ENCODE measurements at regions not wholly inside any gene's neighbourhood (a gene's known extent, or its start where the extent isn't known, plus 50 kb on each side); places are given as distances from the start of the nearest gene placed in this dataset.

DNA sequence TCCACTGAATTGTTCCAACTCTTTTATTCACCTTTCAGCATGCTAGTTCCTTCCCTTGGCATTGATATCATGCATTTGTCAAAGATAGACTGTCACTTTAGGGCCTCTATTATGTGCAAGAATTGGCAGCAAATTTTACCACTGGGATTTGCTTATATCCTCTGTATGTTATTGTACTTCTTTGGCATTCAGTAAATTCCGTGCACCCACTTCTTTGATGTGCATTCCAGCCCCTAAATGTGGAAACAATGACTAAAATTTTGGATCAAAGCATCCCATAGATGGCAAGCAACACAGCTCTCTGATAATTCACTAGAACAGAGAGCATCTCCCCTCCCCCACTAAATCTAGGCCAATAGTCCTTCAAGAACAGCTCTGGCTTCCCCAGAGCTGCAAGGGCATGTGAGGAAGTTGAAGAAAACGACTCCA lies 399.0 kb upstream of the HNRNPA3 start:
- Histone ChIP-seq H3K4me1 (ENCODE audit: control insufficient read depth, insufficient read depth, low read length, poor library complexity, severe bottlenecking) (no peaks in the 10 kb centered on the region), H3K9me3 (ENCODE audit: control insufficient read depth, low read length) (no peaks in the 10 kb centered on the region), H3K27ac (ENCODE audit: low read depth, low read length, severe bottlenecking) (no peak overlapping the region), H3K4me3 (ENCODE audit: extremely low read depth, insufficient read depth, low read length, poor library complexity, severe bottlenecking) (no peak overlapping the region), H3K36me3 (ENCODE audit: control insufficient read depth, insufficient read depth, low read length) (no peaks in the 10 kb centered on the region)
- WGBS, 2 experiments (ENCODE audit: insufficient coverage in 2 of 2) = 0% methylated on average over 1 of the region's 2 CpGs; no CpG with 5 or more reads in 1 of the 2 experiments

DNA sequence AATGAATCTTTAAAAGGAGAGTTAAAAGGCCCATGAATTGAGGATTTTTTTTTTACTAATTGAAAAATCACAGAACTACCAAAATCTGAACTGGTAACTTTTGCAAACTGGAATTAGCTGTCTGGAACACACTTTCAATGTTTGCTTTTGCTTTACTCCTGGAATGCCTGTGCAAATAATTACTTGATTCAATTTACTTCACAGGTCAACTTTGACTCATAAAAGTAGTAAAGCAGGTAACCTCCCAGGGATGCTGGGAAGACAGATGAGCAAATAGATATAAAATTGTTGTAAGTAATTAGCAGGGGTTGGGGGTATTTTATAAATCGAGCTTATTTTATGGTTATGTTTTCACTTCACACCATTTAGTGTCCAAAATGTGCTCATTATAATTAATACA lies 398.3 kb upstream of the HNRNPA3 start:
- Histone ChIP-seq H3K27ac (ENCODE audit: low read depth, low read length, severe bottlenecking) (no peak overlapping the region), H3K4me1 (ENCODE audit: control insufficient read depth, insufficient read depth, low read length, poor library complexity, severe bottlenecking) (no peaks in the 10 kb centered on the region), H3K9me3 (ENCODE audit: control insufficient read depth, low read length) (no peaks in the 10 kb centered on the region), H3K4me3 (ENCODE audit: extremely low read depth, insufficient read depth, low read length, poor library complexity, severe bottlenecking) (no peak overlapping the region), H3K36me3 (ENCODE audit: control insufficient read depth, insufficient read depth, low read length) (no peaks in the 10 kb centered on the region)
- WGBS, 2 experiments (ENCODE audit: insufficient coverage in 2 of 2) = no CpG with 5 or more reads among the region's 1 CpG

DNA sequence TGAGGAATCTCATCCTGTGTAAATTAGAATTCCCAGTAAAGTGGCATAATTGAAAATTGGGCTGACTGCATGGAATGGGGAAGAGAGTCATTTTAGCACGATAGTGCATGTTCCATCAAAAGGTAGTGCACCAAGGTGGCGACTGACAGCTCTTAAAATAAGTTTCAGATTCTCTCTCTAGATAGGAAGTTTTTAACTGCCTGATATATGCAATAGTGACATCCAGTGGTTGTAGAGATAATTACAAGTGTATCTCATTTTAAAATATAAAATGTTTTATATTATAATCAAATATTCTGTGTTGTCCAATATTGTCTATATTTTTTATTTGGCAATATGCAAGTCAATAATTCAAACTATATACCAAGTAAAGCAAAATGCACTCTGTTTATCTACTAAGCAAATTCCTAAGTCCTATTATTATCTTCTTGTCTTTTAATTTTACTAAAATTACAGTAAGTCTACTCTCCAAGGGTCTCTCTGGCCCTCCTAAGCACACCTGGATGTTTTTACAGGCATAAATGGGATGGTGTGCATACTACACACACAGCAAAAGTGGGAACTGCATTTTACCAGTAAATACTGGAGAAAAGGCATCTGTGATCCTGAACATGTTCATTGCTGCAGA lies 397.7 kb upstream of the HNRNPA3 start:
- Histone ChIP-seq H3K9me3 (ENCODE audit: control insufficient read depth, low read length) (no peaks in the 10 kb centered on the region), H3K4me3 (ENCODE audit: extremely low read depth, insufficient read depth, low read length, poor library complexity, severe bottlenecking) (no peak overlapping the region), H3K27ac (ENCODE audit: low read depth, low read length, severe bottlenecking) (no peak overlapping the region), H3K36me3 (ENCODE audit: control insufficient read depth, insufficient read depth, low read length) (no peaks in the 10 kb centered on the region), H3K4me1 (ENCODE audit: control insufficient read depth, insufficient read depth, low read length, poor library complexity, severe bottlenecking) (no peaks in the 10 kb centered on the region)
- 0% methylated on average over 1 of the region's 2 CpGs; no CpG with 5 or more reads in 1 of the 2 experiments for WGBS, 2 experiments (ENCODE audit: insufficient coverage in 2 of 2)

DNA sequence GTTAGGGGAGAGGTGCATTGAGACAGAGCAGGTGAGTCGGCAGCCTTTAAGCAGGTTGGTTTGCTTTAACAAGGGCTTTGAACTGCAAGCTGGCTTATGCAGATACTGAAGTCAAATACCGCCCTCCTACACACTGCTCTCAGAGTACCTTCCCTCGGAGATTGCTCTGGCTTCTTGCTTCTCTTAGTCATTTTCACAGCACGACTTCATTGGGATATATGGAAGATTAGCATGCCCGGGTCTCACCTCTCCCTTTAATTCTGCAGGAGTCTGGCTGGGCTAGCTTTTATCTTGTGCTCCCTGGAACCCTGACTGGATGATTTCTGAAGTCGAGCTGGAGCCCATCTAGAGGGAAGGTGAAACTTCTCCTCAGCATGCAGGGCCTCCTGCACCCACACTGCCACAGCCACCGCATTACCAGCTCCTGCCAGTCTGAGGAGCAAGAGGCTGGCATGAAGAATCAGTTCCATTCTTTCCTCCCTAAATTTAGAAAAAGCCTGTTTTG lies 395.5 kb upstream of the HNRNPA3 start:
- WGBS, 2 experiments (ENCODE audit: insufficient coverage in 2 of 2) = 36 to 50% methylated on average over 3 to 6 of the region's 7 CpGs
- Histone ChIP-seq H3K27ac (ENCODE audit: low read depth, low read length, severe bottlenecking) (no peak overlapping the region), H3K36me3 (ENCODE audit: control insufficient read depth, insufficient read depth, low read length) (no peaks in the 10 kb centered on the region), H3K4me3 (ENCODE audit: extremely low read depth, insufficient read depth, low read length, poor library complexity, severe bottlenecking) (no peak overlapping the region), H3K9me3 (ENCODE audit: control insufficient read depth, low read length) (no peaks in the 10 kb centered on the region), H3K4me1 (ENCODE audit: control insufficient read depth, insufficient read depth, low read length, poor library complexity, severe bottlenecking) (no peaks in the 10 kb centered on the region)

DNA sequence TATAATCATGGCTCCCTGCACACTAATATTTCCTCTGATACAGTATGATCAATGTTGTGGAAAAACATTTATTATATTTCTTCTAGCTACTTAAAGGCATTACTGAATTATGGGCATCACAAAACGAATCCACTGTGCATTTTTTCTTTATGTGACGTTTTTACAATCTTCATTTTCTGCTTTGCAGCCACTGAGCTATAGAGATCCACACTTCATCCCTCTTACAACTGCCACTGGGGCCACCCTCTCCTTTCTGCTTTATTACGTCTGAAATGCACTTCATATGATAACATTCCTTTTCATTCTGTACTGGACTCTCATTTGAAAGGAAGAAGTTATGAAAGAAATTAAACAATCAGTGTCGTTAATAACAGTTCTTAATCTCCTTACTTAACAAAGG lies 394.5 kb upstream of the HNRNPA3 start:
- 75 to 76% methylated on average over 2 of the region's 4 CpGs for WGBS, 2 experiments (ENCODE audit: insufficient coverage in 2 of 2)
- H3K27ac ChIP-seq (ENCODE audit: low read depth, low read length, severe bottlenecking) = no peak overlapping the region
- no peaks in the 10 kb centered on the region for H3K4me1 ChIP-seq (ENCODE audit: control insufficient read depth, insufficient read depth, low read length, poor library complexity, severe bottlenecking)
- no peaks in the 10 kb centered on the region for H3K36me3 ChIP-seq (ENCODE audit: control insufficient read depth, insufficient read depth, low read length)
- H3K9me3 ChIP-seq (ENCODE audit: control insufficient read depth, low read length) = no peaks in the 10 kb centered on the region
- no peak overlapping the region for H3K4me3 ChIP-seq (ENCODE audit: extremely low read depth, insufficient read depth, low read length, poor library complexity, severe bottlenecking)

DNA sequence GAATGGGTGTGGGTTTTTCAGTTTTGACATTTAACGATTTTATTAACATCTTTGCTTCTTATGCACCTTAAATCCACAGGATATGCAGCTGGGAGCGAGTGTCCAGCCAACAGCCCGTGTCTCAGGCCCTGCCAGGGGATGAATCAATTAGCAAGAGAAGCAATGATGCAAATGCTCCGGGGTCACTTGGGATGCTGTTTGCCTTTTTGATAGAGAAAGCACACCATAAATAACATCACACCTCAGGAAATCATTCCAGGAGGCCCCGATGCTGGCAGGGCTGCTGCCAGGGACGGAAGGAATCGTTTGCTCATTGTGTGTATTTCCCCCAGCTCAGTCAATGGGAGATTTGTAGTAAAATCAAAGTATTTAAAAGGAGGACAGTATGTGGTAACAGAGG lies 394.0 kb upstream of the HNRNPA3 start:
- WGBS, 2 experiments (ENCODE audit: insufficient coverage in 2 of 2) = 59 to 72% methylated on average over 2 to 3 of the region's 7 CpGs
- H3K27ac ChIP-seq (ENCODE audit: low read depth, low read length, severe bottlenecking) = no peak overlapping the region
- no peaks in the 10 kb centered on the region for H3K9me3 ChIP-seq (ENCODE audit: control insufficient read depth, low read length)
- H3K4me1 ChIP-seq (ENCODE audit: control insufficient read depth, insufficient read depth, low read length, poor library complexity, severe bottlenecking) = no peaks in the 10 kb centered on the region
- no peaks in the 10 kb centered on the region for H3K36me3 ChIP-seq (ENCODE audit: control insufficient read depth, insufficient read depth, low read length)
- no peak overlapping the region for H3K4me3 ChIP-seq (ENCODE audit: extremely low read depth, insufficient read depth, low read length, poor library complexity, severe bottlenecking)

DNA sequence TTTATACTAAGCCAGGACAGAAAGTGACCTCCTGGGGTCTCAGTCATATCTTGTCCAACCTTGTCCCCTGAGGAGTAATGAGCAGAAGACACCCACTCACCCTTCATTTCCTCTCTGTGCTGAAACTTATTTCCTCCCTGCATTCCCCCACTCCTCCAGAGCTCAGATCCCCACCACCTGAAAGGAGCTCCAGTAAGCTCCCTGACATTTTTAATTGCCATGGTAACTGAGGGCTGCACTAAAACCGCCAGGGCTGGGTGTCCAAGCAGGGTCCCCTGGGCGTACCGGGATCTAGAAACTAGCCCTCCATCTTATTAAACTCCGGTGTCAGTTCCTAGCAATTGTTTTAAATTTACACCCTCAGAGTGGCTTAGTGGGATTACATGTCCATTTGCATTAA lies 393.3 kb upstream of the HNRNPA3 start:
- WGBS, 2 experiments (ENCODE audit: insufficient coverage in 2 of 2) = 90 to 93% methylated on average over 3 to 4 of the region's 4 CpGs
- Histone ChIP-seq H3K36me3 (ENCODE audit: control insufficient read depth, insufficient read depth, low read length) (no peaks in the 10 kb centered on the region), H3K4me3 (ENCODE audit: extremely low read depth, insufficient read depth, low read length, poor library complexity, severe bottlenecking) (no peak overlapping the region), H3K27ac (ENCODE audit: low read depth, low read length, severe bottlenecking) (no peak overlapping the region), H3K4me1 (ENCODE audit: control insufficient read depth, insufficient read depth, low read length, poor library complexity, severe bottlenecking) (no peaks in the 10 kb centered on the region), H3K9me3 (ENCODE audit: control insufficient read depth, low read length) (no peaks in the 10 kb centered on the region)

DNA sequence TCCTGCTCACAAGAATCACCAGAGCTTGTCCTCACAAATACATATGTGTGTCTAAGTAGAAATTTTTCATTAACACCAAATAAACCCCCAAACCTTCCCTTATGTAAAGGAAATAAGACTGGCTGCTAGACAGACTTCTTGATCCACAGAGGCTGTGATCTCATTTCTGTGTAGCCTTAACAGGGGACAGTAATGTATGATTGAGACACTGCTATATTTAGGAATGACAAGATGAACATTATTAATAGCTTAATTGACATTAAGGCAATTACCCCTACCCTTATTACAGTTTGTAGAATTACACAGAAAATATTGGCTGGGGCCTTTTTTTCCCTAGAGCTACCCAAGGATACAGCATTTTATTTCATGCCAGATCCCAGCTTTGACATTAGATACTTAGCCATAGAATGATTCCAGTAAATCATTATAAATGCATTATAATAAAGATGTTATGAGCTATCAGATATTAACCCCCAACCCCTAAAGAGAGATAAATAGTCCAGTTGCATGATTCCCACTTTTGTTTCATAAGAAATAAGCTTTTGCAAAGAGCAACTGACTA lies 392.1 kb upstream of the HNRNPA3 start:
- Histone ChIP-seq H3K27ac (ENCODE audit: low read depth, low read length, severe bottlenecking) (no peak overlapping the region), H3K36me3 (ENCODE audit: control insufficient read depth, insufficient read depth, low read length) (no peaks in the 10 kb centered on the region)

DNA sequence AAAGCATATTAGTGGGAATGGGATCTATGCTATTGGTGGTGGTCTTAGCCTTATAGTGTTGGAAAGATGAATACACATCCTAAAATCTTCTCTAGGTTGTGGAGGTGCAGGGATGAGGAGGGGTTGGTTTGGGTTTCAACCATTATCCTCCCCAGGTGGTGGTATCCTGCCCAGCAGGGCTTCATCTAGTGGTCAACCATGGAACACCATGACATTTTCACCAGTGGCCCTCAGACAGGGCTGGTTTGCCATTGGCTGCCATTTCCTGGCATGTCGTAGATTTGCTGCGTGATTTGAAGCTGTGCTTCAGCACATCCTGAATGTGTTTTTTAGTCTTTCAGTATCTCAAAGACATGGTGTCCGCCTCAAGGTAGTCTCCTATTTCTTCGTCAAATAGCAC lies 391.2 kb upstream of the HNRNPA3 start:
- 88 to 93% methylated on average over 4 of the region's 4 CpGs for WGBS, 2 experiments (ENCODE audit: insufficient coverage in 2 of 2)
- Histone ChIP-seq H3K4me3 (ENCODE audit: extremely low read depth, insufficient read depth, low read length, poor library complexity, severe bottlenecking) (no peak overlapping the region), H3K9me3 (ENCODE audit: control insufficient read depth, low read length) (no peaks in the 10 kb centered on the region), H3K4me1 (ENCODE audit: control insufficient read depth, insufficient read depth, low read length, poor library complexity, severe bottlenecking) (no peaks in the 10 kb centered on the region), H3K27ac (ENCODE audit: low read depth, low read length, severe bottlenecking) (no peak overlapping the region), H3K36me3 (ENCODE audit: control insufficient read depth, insufficient read depth, low read length) (no peaks in the 10 kb centered on the region)

More for the DNA sequence above, 392.1 kb upstream of the HNRNPA3 start:
- Histone ChIP-seq H3K4me3 (ENCODE audit: extremely low read depth, insufficient read depth, low read length, poor library complexity, severe bottlenecking) (no peak overlapping the region), H3K9me3 (ENCODE audit: control insufficient read depth, low read length) (no peaks in the 10 kb centered on the region), H3K4me1 (ENCODE audit: control insufficient read depth, insufficient read depth, low read length, poor library complexity, severe bottlenecking) (no peaks in the 10 kb centered on the region)

DNA sequence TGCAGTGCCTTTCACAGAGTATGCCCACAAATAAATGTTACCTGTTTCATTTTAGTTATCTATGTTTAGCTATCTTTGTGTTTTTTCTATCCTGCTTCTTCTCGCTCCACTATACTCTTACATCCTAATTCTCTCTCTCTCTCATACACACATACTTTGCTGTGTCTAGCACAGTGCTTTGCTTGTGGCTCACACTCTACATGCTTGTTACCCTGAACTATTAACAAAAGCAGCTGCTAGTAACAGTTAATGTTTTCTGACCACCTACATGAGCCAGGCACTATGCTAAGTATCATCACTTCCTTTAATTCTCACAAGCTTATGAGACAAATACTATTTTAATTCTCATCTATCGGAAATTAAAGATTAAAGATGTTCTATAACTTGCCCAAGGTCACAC lies 390.5 kb upstream of the HNRNPA3 start:
- Histone ChIP-seq H3K4me3 (ENCODE audit: extremely low read depth, insufficient read depth, low read length, poor library complexity, severe bottlenecking) (no peak overlapping the region), H3K27ac (ENCODE audit: low read depth, low read length, severe bottlenecking) (no peak overlapping the region), H3K36me3 (ENCODE audit: control insufficient read depth, insufficient read depth, low read length) (no peaks in the 10 kb centered on the region), H3K9me3 (ENCODE audit: control insufficient read depth, low read length) (no peaks in the 10 kb centered on the region), H3K4me1 (ENCODE audit: control insufficient read depth, insufficient read depth, low read length, poor library complexity, severe bottlenecking) (no peaks in the 10 kb centered on the region)
- 63 to 72% methylated on average over 2 of the region's 2 CpGs for WGBS, 2 experiments (ENCODE audit: insufficient coverage in 2 of 2)

DNA sequence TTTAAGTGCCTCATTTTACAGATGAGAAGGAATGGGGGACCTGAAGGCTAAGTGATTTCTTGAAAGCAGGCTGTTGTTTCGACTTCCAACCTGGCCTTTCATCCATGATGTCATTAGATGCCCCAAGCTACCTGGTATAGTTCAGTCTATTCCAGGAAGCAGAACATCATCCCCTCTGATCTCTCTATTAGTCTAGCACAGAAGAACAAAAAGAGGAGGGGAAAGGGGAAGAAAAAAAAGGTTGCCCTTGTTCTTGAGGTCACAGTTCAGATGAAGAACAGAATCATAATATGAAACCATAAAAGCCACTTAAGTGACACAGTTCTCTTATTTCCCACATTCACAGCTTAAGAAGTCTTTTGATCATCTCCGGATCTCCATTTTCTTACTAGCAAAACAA lies 386.2 kb upstream of the HNRNPA3 start:
- Histone ChIP-seq H3K36me3 (ENCODE audit: control insufficient read depth, insufficient read depth, low read length) (no peaks in the 10 kb centered on the region), H3K9me3 (ENCODE audit: control insufficient read depth, low read length) (no peaks in the 10 kb centered on the region), H3K27ac (ENCODE audit: low read depth, low read length, severe bottlenecking) (no peak overlapping the region), H3K4me1 (ENCODE audit: control insufficient read depth, insufficient read depth, low read length, poor library complexity, severe bottlenecking) (no peaks in the 10 kb centered on the region), H3K4me3 (ENCODE audit: extremely low read depth, insufficient read depth, low read length, poor library complexity, severe bottlenecking) (no peak overlapping the region)
- WGBS, 2 experiments (ENCODE audit: insufficient coverage in 2 of 2) = 100% methylated on average over 2 of the region's 2 CpGs
